Kidney epithelial cell (primary cell): ENCODE measurements at regions not wholly inside any gene's neighbourhood (a gene's known extent, or its start where the extent isn't known, plus 50 kb on each side); places are given as distances from the start of the nearest gene placed in this dataset.

Experiments
- DNase-seq: peaks from one replicate; pipeline ENCODE4 v3.0.0-alpha.2; 2010; ENCODE audit warnings: low read depth
- H3K27me3 ChIP-seq: 2 replicates; pipeline ENCODE4 v1.6.0; 2011; ENCODE audit warnings: low read length; ENCODE audit not compliant: control insufficient read depth, insufficient read depth
- H3K36me3 ChIP-seq: 2 replicates; pipeline ENCODE4 v1.5.1; 2011; ENCODE audit warnings: low read length; ENCODE audit not compliant: control insufficient read depth, insufficient read depth
- H3K4me3 ChIP-seq: 2 replicates; pipeline ENCODE4 v1.5.1; 2011; ENCODE audit warnings: low read depth, mild to moderate bottlenecking, control low read depth, low read length
- TF ChIP-seq, protein P1 (sequence below): IDR thresholded peaks from 2 replicates; pipeline ENCODE4 v1.5.1; 2011; ENCODE audit warnings: mild to moderate bottlenecking, moderate library complexity, low read length, control low read depth, inconsistent platforms; ENCODE audit not compliant: insufficient read depth, poor library complexity, severe bottlenecking

- no peak for DNase-seq
- H3K36me3 ChIP-seq: no peaks in the 10 kb centered on the region
- H3K27me3 ChIP-seq: no peaks in the 10 kb centered on the region
- H3K4me3 ChIP-seq: no peak overlapping the region
- TF ChIP-seq, protein P1, sequence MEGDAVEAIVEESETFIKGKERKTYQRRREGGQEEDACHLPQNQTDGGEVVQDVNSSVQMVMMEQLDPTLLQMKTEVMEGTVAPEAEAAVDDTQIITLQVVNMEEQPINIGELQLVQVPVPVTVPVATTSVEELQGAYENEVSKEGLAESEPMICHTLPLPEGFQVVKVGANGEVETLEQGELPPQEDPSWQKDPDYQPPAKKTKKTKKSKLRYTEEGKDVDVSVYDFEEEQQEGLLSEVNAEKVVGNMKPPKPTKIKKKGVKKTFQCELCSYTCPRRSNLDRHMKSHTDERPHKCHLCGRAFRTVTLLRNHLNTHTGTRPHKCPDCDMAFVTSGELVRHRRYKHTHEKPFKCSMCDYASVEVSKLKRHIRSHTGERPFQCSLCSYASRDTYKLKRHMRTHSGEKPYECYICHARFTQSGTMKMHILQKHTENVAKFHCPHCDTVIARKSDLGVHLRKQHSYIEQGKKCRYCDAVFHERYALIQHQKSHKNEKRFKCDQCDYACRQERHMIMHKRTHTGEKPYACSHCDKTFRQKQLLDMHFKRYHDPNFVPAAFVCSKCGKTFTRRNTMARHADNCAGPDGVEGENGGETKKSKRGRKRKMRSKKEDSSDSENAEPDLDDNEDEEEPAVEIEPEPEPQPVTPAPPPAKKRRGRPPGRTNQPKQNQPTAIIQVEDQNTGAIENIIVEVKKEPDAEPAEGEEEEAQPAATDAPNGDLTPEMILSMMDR: peak; percentile 7
These were observed 149.3 kb upstream of the SLC4A4 start for GRCh38 chr4:71189471-71189870.

DNA sequence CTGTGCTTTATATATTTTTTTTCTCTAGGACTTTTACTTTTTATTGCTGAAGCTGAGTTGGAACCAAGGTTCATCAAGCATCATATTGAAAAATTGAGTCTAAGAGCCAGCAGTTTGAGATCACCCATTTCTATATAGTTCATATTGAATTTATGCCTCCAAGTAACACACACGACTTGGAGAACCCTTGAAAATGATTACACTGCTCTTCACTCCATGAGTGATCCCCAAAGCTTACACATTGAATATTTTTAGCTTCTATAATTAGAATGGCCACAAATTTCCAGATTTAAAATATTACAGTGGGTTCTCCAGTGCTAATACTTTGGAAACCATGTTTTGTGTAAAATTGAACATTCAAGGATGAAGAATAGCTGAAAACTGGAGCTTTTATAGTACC, 144.4 kb upstream of the SLC4A4 start:
- H3K4me3 ChIP-seq: no peak overlapping the region
- no peaks in the 10 kb centered on the region for H3K36me3 ChIP-seq
- no peak for DNase-seq
- no peaks in the 10 kb centered on the region for H3K27me3 ChIP-seq
- TF ChIP-seq, protein P1: no peak

DNA sequence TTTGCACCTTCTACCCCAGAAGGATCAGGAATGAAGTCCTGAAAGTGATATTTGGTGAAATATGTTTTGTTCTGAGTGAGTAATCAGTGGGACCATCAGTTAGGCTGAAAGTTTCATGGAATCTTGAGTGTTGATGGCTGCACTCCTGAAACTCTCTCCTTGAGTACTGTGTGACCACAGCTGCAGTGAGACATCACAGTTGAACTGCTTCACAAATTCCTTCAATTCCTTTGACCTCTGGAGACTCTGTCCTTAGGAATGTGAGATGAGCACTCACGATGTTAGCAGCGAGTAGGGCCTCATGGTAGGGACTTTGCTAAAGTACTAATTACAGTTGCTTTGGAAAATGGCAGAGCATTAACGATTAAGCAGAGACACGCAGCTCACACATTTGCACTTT, 142.9 kb upstream of the SLC4A4 start:
- Histone ChIP-seq H3K4me3 (no peak overlapping the region), H3K27me3 (no peaks in the 10 kb centered on the region), H3K36me3 (no peaks in the 10 kb centered on the region)
- DNase-seq: peak; percentile 42
- TF ChIP-seq, protein P1: no peak

DNA sequence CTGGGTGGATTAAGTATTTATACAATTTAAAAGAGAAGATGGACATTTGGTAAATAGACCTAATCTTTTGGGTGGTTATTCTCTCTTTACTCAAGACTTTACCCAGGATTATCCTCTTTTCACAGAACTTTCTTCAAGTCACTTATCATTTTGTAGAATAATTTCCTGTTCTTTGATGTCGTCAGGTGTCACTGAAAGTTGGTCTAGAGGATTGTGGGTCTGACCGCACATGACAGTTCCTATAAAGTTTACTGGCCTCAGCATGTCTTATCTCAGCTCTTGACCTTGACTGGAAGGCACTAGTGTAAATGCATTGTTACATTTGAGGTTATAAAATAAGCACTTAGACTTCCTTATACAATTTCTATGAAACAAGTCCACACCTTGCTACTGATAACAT, 139.9 kb upstream of the SLC4A4 start:
- no peak for DNase-seq
- no peaks in the 10 kb centered on the region for H3K27me3 ChIP-seq
- TF ChIP-seq, protein P1: no peak
- no peaks in the 10 kb centered on the region for H3K36me3 ChIP-seq
- H3K4me3 ChIP-seq: no peak overlapping the region

- H3K36me3 ChIP-seq: no peaks in the 10 kb centered on the region
- H3K27me3 ChIP-seq: no peaks in the 10 kb centered on the region
- no peak overlapping the region for H3K4me3 ChIP-seq
These were observed 137.8 kb upstream of the SLC4A4 start for GRCh38 chr4:71201057-71201456.

More at GRCh38 chr4:71201057-71201456, 137.8 kb upstream of the SLC4A4 start:
- no peak for DNase-seq
- TF ChIP-seq, protein P1: no peak
